ENCODE measurements at regions not wholly inside any gene's neighbourhood (a gene's known extent, or its start where the extent isn't known, plus 50 kb on each side); places are given as distances from the start of the nearest gene placed in this dataset.

DNA sequence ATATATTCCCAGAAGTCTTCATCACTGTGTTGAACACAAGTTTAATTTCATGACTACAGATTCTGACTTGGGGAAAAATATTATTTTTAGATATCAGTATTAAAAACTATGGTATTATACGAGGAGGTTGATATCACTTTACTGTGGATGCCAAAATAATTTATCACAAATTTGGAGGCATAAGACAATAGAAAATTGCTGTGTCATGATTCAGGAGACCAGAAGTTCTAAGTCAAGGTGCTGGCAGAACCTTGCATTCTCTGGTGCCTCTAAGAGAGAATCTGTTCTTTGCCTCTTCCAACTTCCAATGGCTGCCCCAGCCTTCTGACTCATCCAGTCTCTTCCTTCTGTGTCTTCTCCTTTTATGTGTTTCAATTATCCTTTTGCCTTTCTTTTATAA, 325.0 kb upstream of the CNTN4 start:
- no peaks in the 10 kb centered on the region for H3K36me3 Mint-ChIP-seq (ENCODE audit: low read depth)
- no peaks in the 10 kb centered on the region for H3K4me1 Mint-ChIP-seq
- H3K9me3 Mint-ChIP-seq: no peaks in the 10 kb centered on the region
- H3K27me3 Mint-ChIP-seq (ENCODE audit: low read depth): no peaks in the 10 kb centered on the region
- H3K4me3 Mint-ChIP-seq: no peak overlapping the region
- H3K27ac Mint-ChIP-seq (ENCODE audit: unreplicated experiment): no peak overlapping the region
- TF ChIP-seq, protein P1, sequence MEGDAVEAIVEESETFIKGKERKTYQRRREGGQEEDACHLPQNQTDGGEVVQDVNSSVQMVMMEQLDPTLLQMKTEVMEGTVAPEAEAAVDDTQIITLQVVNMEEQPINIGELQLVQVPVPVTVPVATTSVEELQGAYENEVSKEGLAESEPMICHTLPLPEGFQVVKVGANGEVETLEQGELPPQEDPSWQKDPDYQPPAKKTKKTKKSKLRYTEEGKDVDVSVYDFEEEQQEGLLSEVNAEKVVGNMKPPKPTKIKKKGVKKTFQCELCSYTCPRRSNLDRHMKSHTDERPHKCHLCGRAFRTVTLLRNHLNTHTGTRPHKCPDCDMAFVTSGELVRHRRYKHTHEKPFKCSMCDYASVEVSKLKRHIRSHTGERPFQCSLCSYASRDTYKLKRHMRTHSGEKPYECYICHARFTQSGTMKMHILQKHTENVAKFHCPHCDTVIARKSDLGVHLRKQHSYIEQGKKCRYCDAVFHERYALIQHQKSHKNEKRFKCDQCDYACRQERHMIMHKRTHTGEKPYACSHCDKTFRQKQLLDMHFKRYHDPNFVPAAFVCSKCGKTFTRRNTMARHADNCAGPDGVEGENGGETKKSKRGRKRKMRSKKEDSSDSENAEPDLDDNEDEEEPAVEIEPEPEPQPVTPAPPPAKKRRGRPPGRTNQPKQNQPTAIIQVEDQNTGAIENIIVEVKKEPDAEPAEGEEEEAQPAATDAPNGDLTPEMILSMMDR (conservative IDR thresholded peaks at IDR 0.05): no peak
- no peak for DNase-seq (ENCODE audit: low read depth, low spot score)

DNA sequence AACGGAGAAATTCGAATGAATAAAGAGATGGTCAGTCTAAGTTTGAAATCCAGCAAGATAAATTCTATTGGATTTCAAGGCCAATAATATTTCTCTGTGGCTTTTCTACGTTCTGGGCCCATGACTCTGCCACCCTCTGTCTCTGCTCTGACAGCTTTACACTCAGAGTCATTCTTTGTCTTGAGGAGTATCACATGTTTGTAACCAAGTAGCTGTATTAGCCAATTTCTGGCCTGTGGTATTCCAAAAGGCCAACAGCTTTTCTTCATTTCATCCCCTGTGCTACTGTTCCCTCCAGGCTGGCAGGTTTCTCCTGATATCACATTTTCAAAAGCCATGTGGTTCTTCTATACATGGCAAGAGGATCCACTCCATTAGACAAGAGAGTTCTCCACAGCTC, 324.1 kb upstream of the CNTN4 start:
- no peaks in the 10 kb centered on the region for H3K27me3 Mint-ChIP-seq (ENCODE audit: low read depth)
- H3K9me3 Mint-ChIP-seq: no peaks in the 10 kb centered on the region
- no peaks in the 10 kb centered on the region for H3K36me3 Mint-ChIP-seq (ENCODE audit: low read depth)

DNA sequence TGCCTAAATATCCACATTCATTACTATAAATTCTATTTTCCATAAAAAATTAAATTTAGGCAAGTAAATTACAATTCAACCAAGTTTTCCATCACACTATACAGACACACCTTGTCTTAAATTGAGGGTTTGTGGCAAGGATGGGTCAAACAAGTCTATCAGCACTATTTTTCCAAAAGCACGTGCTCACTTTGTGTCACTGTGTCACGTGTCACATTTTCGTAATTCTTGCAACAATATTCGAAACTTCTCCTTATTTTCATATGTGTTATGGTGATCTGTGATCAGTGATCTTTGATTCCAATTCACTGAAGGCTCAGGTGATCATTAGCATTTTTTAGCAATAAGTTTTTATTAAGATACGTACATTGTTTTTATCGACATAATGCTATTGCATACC, 323.3 kb upstream of the CNTN4 start:
- H3K4me3 Mint-ChIP-seq: no peak overlapping the region
- H3K4me1 Mint-ChIP-seq: no peaks in the 10 kb centered on the region
- DNase-seq (ENCODE audit: low read depth, low spot score): no peak
- no peaks in the 10 kb centered on the region for H3K27me3 Mint-ChIP-seq (ENCODE audit: low read depth)
- no peak overlapping the region for H3K27ac Mint-ChIP-seq (ENCODE audit: unreplicated experiment)
- no peaks in the 10 kb centered on the region for H3K9me3 Mint-ChIP-seq
- TF ChIP-seq, protein P1 (conservative IDR thresholded peaks at IDR 0.05): no peak
- no peaks in the 10 kb centered on the region for H3K36me3 Mint-ChIP-seq (ENCODE audit: low read depth)

More for the DNA sequence above, 324.1 kb upstream of the CNTN4 start:
- no peak for DNase-seq (ENCODE audit: low read depth, low spot score)
- H3K27ac Mint-ChIP-seq (ENCODE audit: unreplicated experiment): no peak overlapping the region
- H3K4me1 Mint-ChIP-seq: no peaks in the 10 kb centered on the region
- TF ChIP-seq, protein P1 (conservative IDR thresholded peaks at IDR 0.05): no peak
- no peak overlapping the region for H3K4me3 Mint-ChIP-seq

DNA sequence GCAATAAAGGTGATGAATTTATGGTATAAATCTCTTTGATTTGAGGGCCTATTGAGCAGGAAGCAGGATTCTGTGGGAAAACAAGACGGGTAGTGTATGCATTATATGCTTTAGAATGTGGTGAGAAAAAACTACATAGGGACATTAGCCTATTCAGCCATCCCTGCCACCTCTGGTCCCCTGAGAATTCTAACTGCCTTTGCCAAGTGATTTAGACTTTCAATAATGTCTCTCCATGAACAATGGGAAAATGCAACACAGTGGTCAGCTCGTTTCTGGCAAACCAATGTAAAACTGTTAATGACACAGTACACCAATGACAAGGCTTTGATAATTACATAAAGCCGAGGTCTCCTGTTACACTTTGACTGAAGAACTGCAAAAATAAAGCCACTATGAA, 314.7 kb upstream of the CNTN4 start:
- Mint-ChIP-seq H3K9me3 (peaks cover under 1% of the 10 kb centered on the region), H3K27me3 (ENCODE audit: low read depth) (no peaks in the 10 kb centered on the region), H3K36me3 (ENCODE audit: low read depth) (no peaks in the 10 kb centered on the region)

DNA sequence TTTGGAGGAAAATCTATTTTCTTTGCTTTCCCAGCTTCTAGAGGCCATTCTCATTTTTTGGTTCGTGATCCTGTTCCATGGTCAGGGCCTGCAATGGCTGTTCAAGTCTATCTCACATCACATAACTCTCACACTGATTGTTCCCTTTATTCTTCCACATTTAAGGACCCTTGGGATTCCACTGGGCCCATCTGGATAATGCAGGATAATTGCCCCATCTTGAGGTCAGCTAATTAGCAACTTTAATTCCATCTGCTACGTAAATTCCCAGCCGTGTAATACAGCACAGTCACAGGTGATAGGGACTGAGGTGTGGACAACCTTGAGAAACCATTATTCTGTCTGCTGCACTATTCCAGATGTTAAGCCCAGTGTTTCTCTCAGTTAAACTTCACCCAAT, 311.6 kb upstream of the CNTN4 start:
- H3K27ac Mint-ChIP-seq (ENCODE audit: unreplicated experiment): no peak overlapping the region
- no peaks in the 10 kb centered on the region for H3K27me3 Mint-ChIP-seq (ENCODE audit: low read depth)
- TF ChIP-seq, protein P1 (conservative IDR thresholded peaks at IDR 0.05): no peak
- H3K4me1 Mint-ChIP-seq: peaks cover 4% of the 10 kb centered on the region
- DNase-seq (ENCODE audit: low read depth, low spot score): no peak
- no peak overlapping the region for H3K4me3 Mint-ChIP-seq
- H3K36me3 Mint-ChIP-seq (ENCODE audit: low read depth): no peaks in the 10 kb centered on the region
- peaks cover 5% of the 10 kb centered on the region for H3K9me3 Mint-ChIP-seq

More for the DNA sequence above, 314.7 kb upstream of the CNTN4 start:
- peaks cover under 1% of the 10 kb centered on the region for H3K4me1 Mint-ChIP-seq
- DNase-seq (ENCODE audit: low read depth, low spot score): no peak
- no peak overlapping the region for H3K27ac Mint-ChIP-seq (ENCODE audit: unreplicated experiment)
- H3K4me3 Mint-ChIP-seq: no peak overlapping the region
- TF ChIP-seq, protein P1 (conservative IDR thresholded peaks at IDR 0.05): no peak

DNA sequence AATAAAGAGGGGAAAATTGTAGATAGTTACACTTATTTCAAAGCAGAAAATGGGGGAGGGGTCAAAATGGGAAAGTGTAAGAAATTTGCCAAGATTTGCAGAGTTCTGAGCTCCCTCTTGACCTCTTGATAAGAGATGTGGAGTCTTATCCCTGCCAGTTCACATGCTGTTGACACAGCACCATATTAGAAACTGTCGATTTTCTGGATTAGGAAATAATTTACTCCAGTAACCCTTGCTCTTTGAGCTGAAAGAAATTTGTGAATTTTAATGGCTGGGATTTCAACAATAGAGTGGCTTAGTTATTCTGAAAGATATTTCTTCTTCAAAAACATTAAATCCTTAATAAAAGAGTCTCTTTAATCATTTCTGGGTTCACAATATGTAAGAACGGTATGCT, 306.2 kb upstream of the CNTN4 start:
- Mint-ChIP-seq H3K4me1 (peaks cover 4% of the 10 kb centered on the region), H3K4me3 (no peak overlapping the region), H3K27ac (ENCODE audit: unreplicated experiment) (no peak overlapping the region), H3K27me3 (ENCODE audit: low read depth) (no peaks in the 10 kb centered on the region), H3K36me3 (ENCODE audit: low read depth) (no peaks in the 10 kb centered on the region), H3K9me3 (peaks cover 5% of the 10 kb centered on the region)
- DNase-seq (ENCODE audit: low read depth, low spot score): no peak
- TF ChIP-seq, protein P1 (conservative IDR thresholded peaks at IDR 0.05): no peak

All from neural crest cell (in vitro differentiated cells).